Tibial artery (tissue), 4 donors: ENCODE measurements at regions not wholly inside any gene's neighbourhood (a gene's known extent, or its start where the extent isn't known, plus 50 kb on each side); places are given as distances from the start of the nearest gene placed in this dataset.
A peak's percentile ranks its signal among the peaks of the same experiment; 100 is the strongest.
"Not testable (repeated sequence)": the region's sequence is repeated elsewhere in the genome, so short reads cannot be mapped to it uniquely, and the experiment has no call there.

Source experiments
- DNase-seq, 2 donors: peaks; one replicate each; pipeline ENCODE4 v3.0.0-alpha.2; 2019
- H3K27ac ChIP-seq, 2 donors: fragments of 200-600 bp; sonication (generic) in 1 of 2; 1 replicate in 1 of 2; 2 replicates in 1 of 2; pipeline ENCODE4 v1.5.1; 2018 to 2019; ENCODE audit warnings: mild to moderate bottlenecking in 1 of 2
- H3K27me3 ChIP-seq, 2 donors: fragments of 200-600 bp; sonication (generic) in 1 of 2; one replicate each; pipeline versions ENCODE4 v1.5.1 to v1.6.0; 2016 to 2019
- H3K36me3 ChIP-seq, 3 donors: fragments of 200-600 bp; sonication (generic) in 2 of 3; one replicate each; pipeline ENCODE4 v1.5.1; 2016 to 2019; ENCODE audit warnings: mild to moderate bottlenecking in 2 of 3
- H3K4me1 ChIP-seq, 4 donors: fragments of 200-600 bp; sonication (generic) in 2 of 4; 1 replicate in 3 of 4; 2 replicates in 1 of 4; pipeline ENCODE4 v1.5.1; 2016 to 2019
- H3K4me3 ChIP-seq, 2 donors: fragments of 200-600 bp; sonication (generic) in 1 of 2; 1 replicate in 1 of 2; 2 replicates in 1 of 2; pipeline ENCODE4 v1.5.1; 2018 to 2019; ENCODE audit warnings: mild to moderate bottlenecking in 2 of 2
- H3K9me3 ChIP-seq, 3 donors: fragments of 200-600 bp; sonication (generic) in 1 of 3; one replicate each; pipeline ENCODE4 v1.5.1; 2016 to 2019
- intact Hi-C: fragments of 100-400 bp; cut with DNase I; formaldehyde crosslinking; loops from one replicate; pipeline ENCODE4 v1.15.0; 2023; ENCODE audit warnings: low total_unique reads
- TF ChIP-seq, protein P1 (sequence below), 2 experiments: fragments of 200-600 bp in 1 of 2; fragments of 450-650 bp in 1 of 2; IDR thresholded peaks; one replicate each; pipeline ENCODE4 v1.5.1; 2017 to 2019; ENCODE audit warnings: antibody characterized with exemption in 2 of 2, mild to moderate bottlenecking in 1 of 2, moderate library complexity in 1 of 2

DNA sequence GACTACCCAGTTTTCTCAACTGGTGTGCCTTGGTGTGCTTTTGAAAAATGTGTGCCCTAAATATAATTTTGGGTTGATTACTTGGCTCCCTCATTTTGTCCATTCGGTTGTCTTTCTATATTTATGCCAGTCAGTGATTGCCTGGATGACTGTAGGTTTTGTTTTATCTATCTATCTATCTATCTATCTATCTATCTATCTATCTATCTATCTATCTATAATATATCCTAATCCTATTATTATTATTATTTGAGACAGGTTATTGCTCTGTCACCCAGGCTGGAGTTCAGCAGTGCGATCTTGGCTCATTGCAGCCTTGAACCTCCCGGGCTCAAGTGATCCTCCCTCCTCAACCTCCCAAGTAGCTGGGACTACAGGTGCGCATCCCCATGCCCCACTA, 111.4 kb upstream of the GRK3 start:
- Histone ChIP-seq H3K36me3 (peaks cover 0 to 24% (median 20%) of the 10 kb centered on the region in 3 donors), H3K27ac (no peak overlapping the region), H3K4me1 (peaks cover 0 to 41% (median 15%) of the 10 kb centered on the region in 4 donors), H3K27me3 (no peaks in the 10 kb centered on the region), H3K4me3 (no peak overlapping the region), H3K9me3 (no peaks in the 10 kb centered on the region)
- TF ChIP-seq, protein P1, sequence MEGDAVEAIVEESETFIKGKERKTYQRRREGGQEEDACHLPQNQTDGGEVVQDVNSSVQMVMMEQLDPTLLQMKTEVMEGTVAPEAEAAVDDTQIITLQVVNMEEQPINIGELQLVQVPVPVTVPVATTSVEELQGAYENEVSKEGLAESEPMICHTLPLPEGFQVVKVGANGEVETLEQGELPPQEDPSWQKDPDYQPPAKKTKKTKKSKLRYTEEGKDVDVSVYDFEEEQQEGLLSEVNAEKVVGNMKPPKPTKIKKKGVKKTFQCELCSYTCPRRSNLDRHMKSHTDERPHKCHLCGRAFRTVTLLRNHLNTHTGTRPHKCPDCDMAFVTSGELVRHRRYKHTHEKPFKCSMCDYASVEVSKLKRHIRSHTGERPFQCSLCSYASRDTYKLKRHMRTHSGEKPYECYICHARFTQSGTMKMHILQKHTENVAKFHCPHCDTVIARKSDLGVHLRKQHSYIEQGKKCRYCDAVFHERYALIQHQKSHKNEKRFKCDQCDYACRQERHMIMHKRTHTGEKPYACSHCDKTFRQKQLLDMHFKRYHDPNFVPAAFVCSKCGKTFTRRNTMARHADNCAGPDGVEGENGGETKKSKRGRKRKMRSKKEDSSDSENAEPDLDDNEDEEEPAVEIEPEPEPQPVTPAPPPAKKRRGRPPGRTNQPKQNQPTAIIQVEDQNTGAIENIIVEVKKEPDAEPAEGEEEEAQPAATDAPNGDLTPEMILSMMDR (IDR thresholded peaks at IDR 0.05): no peak
- intact Hi-C loops: no loop called here
- no peak for DNase-seq

DNA sequence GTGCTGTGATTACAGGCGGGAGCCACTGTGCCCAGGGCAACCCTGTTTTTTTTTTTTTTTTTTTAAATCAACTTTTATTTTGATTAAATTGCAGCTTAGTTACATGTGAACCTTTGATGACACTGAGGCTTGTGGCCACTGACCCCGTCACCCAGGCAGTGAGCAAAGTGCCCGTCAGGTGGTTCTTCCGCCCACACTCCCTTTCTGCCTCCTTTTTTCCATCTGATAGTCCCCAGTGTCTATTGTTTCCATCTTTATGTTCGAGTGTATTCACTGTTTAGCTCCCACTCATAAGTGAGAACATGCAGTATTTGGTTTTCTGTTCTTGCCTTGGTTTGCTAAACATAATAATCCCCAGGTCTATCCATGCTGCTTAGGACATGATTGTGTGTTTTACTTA, 110.9 kb upstream of the GRK3 start:
- H3K4me1 ChIP-seq: peaks cover 0 to 41% (median 14%) of the 10 kb centered on the region in 4 donors
- H3K4me3 ChIP-seq: no peak overlapping the region
- H3K27me3 ChIP-seq: no peaks in the 10 kb centered on the region
- intact Hi-C loops: no loop called here
- TF ChIP-seq, protein P1 (IDR thresholded peaks at IDR 0.05): no peak
- DNase-seq: no peak
- no peak overlapping the region for H3K27ac ChIP-seq
- H3K9me3 ChIP-seq: no peaks in the 10 kb centered on the region
- H3K36me3 ChIP-seq: peaks cover 1 to 27% (median 22%) of the 10 kb centered on the region in 3 donors

DNA sequence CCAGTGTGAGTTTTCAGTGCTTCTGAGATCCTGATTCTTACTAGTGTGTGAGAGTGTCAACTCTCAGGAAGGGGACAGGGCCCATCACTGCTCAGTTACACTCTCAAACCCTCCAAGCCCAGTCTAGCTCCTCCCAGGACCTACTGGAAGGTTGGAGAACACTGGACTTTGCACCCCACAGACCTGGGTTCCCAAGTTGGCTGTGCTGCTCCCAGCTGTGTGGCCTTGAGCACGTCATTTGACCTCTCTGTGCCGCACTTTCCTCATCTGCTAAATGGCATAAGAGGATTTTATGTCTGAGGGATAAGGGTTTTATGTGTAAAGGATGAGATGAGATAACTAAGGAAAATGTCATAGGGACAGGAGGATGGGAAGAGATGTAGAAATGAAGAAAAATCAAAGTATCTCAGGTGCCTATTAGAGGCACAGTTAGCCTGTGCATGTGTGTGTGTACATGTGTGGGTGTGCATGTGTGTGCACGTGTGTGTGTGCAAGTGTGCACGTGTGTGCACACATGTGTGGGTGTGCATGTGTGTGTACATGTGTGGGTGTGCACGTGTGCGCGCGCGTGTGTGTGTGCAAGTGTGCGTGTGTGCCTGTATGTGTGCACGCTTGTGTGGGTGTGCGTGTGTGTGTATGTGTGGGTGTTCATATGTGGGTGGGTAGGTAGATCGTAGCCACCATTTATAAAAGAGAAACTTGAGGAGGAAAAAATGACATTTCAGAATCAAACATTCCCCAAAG, 108.0 kb upstream of the GRK3 start:
- DNase-seq, intact Hi-C loops, H3K27ac ChIP-seq, H3K4me3 ChIP-seq, H3K9me3 ChIP-seq, H3K27me3 ChIP-seq: not testable (repeated sequence)
- Histone ChIP-seq H3K36me3 (peaks cover 26 to 56% (median 51%) of the 10 kb centered on the region in 3 donors), H3K4me1 (peaks cover 0 to 14% (median 2%) of the 10 kb centered on the region in 4 donors)

DNA sequence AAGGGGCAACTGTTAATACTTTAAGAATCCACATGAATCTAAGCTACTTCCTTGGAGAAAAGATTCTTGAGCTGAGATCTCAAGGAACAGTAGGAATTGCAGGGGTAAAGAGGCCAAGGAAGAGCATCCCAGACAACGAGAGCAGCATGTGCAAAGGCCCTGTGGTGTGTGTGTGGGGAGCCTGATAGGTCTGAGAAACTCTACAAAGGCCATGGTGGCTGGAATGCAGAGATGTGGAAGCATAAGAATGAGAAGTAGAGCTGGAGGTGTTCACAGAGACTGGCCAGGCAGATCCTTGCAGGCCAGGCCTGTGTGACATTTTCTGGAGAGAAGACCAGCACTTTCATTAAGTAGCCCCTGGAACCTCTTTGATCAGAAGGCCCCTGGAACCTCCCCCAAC, 105.8 kb upstream of the GRK3 start:
- intact Hi-C loops: not testable (repeated sequence)

DNA sequence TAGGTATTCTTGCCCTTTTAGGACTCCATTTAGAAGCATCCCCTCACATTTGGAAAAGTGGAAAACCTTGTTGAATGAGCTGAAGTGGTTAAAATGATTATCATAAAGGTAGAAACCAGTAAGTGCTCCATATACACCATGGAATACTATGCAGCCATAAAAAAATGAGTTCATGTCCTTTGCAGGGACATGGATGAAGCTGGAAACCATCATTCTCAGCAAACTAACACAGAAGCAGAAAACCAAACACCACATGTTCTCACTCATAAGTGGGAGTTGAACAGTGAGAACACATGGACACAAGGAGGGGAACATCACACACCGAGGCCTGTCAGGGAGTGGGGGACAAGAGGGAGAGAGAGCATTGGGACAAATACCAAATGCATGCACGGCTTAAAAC, 103.8 kb upstream of the GRK3 start:
- H3K4me3 ChIP-seq, H3K4me1 ChIP-seq, DNase-seq, H3K27ac ChIP-seq, H3K27me3 ChIP-seq, H3K9me3 ChIP-seq: not testable (repeated sequence)
- peaks cover 28 to 48% (median 45%) of the 10 kb centered on the region in 3 donors for H3K36me3 ChIP-seq
- intact Hi-C loops: loop anchor here (10.0 kb wide), 1 partner anchor 234 kb away; no protein-coding TSS in a partner anchor

More for the DNA sequence above, 105.8 kb upstream of the GRK3 start:
- not testable (repeated sequence) for H3K27ac ChIP-seq, H3K4me3 ChIP-seq, H3K4me1 ChIP-seq, H3K27me3 ChIP-seq, H3K9me3 ChIP-seq, DNase-seq
- peaks cover 28 to 58% (median 56%) of the 10 kb centered on the region in 3 donors for H3K36me3 ChIP-seq

DNA sequence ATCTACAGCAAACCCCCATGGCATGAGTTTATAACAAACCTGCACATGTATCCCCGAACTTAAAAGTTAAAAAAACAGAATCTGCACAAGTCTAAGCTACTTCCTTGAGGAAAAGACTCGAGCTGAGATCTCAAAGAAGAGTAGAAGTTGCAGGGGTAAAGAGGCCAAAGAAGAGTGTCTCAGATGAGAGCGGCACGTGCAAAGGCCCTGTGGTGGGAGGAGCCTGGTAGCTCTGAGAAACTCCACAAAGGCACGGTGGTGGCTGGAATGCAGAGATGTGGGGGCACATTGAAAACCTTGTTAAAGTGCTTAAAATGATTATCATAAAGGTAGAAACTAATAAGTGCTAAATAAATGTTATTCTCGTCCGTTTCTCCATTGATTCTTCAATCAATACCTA, 103.2 kb upstream of the GRK3 start:
- intact Hi-C loops: loop anchor here (10.0 kb wide), 1 partner anchor 234 kb away; no protein-coding TSS in a partner anchor
- Histone ChIP-seq H3K36me3 (peaks cover 28 to 51% (median 50%) of the 10 kb centered on the region in 3 donors), H3K27me3 (no peaks in the 10 kb centered on the region), H3K27ac (no peak overlapping the region), H3K4me1 (no peaks in the 10 kb centered on the region), H3K4me3 (no peak overlapping the region), H3K9me3 (no peaks in the 10 kb centered on the region)
- DNase-seq: no peak
- TF ChIP-seq, protein P1 (IDR thresholded peaks at IDR 0.05): no peak

DNA sequence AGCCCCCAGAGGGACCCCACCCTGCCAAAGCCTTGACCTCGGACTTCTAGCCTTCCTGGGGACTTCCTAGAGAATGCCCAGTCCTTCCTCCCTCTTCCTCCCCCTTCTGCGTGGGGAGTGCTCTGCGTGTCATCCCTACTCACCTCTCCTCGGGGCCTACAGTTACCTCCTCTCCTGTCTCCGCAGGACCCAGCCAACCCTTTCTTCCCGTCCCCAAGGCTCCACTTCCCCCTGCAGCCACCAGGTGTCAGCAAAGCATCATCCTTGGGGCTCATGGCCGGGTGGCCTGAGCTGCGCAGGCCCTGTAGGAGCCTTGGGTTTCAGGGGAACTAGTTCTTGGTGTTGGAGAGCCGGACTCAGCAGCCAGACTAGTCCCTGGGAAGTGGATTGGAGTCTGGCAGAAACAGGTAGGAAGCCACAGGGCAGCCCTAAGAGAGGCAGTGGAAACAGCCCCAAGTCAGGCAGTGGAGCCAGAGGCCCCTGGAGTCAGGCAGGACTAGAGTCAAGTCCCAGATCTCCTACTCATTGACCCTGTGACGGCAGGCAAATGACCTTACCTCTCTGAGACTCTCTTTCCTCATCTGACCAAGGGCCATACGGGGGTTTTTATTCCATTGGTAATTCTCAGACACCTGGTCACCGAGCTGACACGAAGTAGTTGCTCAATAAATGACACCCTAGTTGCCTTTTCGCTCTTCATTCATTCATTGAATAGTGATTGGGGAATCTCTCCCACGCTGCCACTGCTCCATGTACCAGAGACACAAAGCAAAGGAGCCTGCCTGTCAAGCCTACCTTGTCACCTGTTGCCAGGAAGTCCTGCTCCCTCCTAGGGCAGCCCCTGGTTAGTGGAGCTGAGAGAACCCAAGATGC, 101.8 kb upstream of the GRK3 start:
- DNase-seq: peak; percentile 69 to 81
- not testable (repeated sequence) for H3K27ac ChIP-seq, H3K4me3 ChIP-seq, H3K27me3 ChIP-seq, H3K9me3 ChIP-seq, H3K4me1 ChIP-seq
- TF ChIP-seq, protein P1 (IDR thresholded peaks at IDR 0.05): peak; percentile 96 to 98
- peaks cover 28 to 53% (median 51%) of the 10 kb centered on the region in 3 donors for H3K36me3 ChIP-seq
- intact Hi-C loops: loop anchor here (2.0 to 10.0 kb wide), 2 partner anchors 232 to 312 kb away; no protein-coding TSS in a partner anchor

DNA sequence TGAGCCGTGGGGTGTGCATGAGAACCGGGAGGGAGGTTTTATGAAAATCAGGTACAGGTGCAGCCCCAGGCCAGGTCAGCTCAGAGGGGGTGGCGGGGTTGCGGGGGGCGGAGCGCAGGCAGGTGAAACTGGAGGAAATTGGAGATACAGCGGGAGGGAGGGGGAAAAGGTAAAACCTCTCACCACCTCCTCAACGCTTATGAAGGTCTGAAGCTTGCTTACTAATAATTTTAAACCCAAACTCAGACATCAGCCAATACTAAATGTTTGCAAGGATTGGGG, 101.2 kb upstream of the GRK3 start:
- not testable (repeated sequence) for H3K27ac ChIP-seq, H3K27me3 ChIP-seq, H3K9me3 ChIP-seq, H3K4me1 ChIP-seq, H3K4me3 ChIP-seq, DNase-seq
- peaks cover 28 to 49% (median 48%) of the 10 kb centered on the region in 3 donors for H3K36me3 ChIP-seq
- intact Hi-C loops: loop anchor here (2.0 to 10.0 kb wide), 2 partner anchors 232 to 312 kb away; no protein-coding TSS in a partner anchor

DNA sequence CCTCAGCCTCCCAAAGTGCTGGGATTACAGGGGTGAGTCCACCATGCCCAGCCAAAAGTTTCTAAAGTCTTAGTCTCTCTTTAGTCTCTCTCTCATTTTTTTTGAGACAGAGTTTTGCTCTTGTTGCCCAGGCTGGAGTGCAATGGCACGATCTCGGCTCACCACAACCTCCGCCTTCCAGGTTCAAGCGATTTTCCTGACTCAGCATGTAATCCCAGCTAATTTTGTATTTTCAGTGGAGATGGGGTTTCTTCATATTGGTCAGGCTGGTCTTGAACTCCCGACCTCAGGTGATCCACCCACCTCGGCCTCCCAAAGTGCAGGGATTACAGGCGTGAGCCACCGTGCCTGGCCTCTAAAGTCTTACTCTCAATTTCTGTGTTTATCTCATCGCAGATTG, 100.1 kb upstream of the GRK3 start:
- intact Hi-C loops: loop anchor here (10.0 kb wide), 1 partner anchor 230 kb away; no protein-coding TSS in a partner anchor
- not testable (repeated sequence) for H3K4me1 ChIP-seq, DNase-seq, H3K27me3 ChIP-seq, H3K4me3 ChIP-seq, H3K9me3 ChIP-seq, H3K27ac ChIP-seq
- H3K36me3 ChIP-seq: peaks cover 19 to 40% (median 37%) of the 10 kb centered on the region in 3 donors
